22Rv1 (cell line): ENCODE measurements at regions not wholly inside any gene's neighbourhood (a gene's known extent, or its start where the extent isn't known, plus 50 kb on each side); places are given as distances from the start of the nearest gene placed in this dataset.
A peak's percentile ranks its signal among the peaks of the same experiment; 100 is the strongest.

Experiments
- H3K27ac ChIP-seq: fragments of 450-650 bp; 2 replicates; pipeline ENCODE4 v1.5.1; 2017
- ZFX ChIP-seq: fragments of 450-650 bp; IDR thresholded peaks from 2 replicates; pipeline ENCODE4 v1.6.1; 2017; ENCODE audit warnings: antibody characterized with exemption, borderline replicate concordance
- TF ChIP-seq, protein P1 (sequence below): fragments of 450-650 bp; IDR thresholded peaks from 2 replicates; pipeline ENCODE4 v1.5.1; 2017; ENCODE audit warnings: mild to moderate bottlenecking

DNA sequence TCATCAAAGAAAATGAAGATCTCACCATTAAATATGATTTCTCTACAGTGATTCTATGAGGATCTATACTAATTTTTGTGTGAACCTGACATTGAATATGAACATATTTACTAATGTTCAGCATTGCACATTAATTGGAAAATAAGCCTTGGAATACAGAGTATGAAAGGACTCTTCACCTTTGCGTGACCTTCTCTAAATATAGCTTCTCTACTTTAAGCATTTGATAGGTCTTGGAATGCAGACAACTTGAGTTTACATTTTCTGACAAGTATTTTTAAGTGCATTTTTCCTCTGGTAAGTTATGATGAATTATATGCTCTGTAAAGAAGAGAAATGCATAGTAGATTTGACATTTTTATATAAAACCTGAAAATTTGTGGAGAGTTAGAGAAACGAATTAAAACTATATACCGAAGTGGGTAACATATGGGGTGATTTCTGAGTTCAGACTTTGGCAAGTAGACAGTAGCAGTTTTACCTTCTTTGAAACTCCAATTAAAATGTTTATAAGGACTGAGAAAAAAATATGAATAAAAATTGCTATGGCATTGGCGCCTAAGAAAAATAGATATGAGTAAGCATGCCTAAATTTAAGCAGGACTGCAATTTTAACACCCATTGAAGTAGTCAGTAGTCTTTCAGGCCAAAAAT, 371.9 kb downstream of the GABRG1 start:
- no peak overlapping the region for H3K27ac ChIP-seq
- TF ChIP-seq ZFX, result no peak
- TF ChIP-seq, protein P1, sequence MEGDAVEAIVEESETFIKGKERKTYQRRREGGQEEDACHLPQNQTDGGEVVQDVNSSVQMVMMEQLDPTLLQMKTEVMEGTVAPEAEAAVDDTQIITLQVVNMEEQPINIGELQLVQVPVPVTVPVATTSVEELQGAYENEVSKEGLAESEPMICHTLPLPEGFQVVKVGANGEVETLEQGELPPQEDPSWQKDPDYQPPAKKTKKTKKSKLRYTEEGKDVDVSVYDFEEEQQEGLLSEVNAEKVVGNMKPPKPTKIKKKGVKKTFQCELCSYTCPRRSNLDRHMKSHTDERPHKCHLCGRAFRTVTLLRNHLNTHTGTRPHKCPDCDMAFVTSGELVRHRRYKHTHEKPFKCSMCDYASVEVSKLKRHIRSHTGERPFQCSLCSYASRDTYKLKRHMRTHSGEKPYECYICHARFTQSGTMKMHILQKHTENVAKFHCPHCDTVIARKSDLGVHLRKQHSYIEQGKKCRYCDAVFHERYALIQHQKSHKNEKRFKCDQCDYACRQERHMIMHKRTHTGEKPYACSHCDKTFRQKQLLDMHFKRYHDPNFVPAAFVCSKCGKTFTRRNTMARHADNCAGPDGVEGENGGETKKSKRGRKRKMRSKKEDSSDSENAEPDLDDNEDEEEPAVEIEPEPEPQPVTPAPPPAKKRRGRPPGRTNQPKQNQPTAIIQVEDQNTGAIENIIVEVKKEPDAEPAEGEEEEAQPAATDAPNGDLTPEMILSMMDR, result no peak

DNA sequence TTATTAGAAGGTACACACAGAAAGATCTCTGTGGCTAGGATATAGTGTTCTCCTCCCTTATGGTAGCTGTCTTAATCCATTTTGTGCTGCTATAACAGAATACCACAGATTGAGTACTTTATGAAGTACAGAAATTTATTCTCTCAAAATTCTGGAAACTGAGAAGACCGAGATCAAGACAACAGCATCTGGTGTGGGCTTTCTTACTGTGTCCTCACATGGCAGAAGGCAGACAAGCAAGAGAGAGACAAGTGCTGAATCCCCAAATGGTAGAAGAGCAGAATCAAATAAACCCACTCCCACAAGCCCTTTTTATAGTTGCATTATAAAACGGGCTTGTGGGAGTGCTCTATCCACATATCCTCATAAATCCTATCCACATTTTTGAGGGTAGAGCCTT, 373.1 kb downstream of the GABRG1 start:
- no peak for TF ChIP-seq ZFX
- TF ChIP-seq, protein P1, result no peak
- H3K27ac ChIP-seq, result no peak overlapping the region

DNA sequence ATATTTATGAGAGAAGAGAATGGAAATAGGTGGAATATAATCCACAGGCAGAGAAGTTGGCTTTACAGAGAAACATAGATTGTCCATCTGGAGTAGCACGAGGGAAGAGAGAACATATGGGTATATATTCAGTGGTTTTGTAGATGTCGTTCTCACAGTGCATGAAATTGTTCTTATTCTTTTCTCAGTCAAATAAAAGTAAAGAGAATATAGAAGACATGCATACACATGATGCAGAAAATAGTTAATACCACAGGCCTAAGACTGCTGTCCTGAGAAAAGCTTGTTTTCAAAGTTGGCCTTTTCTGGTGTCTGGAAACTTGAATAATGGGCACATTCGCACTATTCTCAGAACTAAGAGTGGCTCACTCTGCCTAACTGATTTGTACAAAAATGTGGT, 378.1 kb downstream of the GABRG1 start:
- no peak overlapping the region for H3K27ac ChIP-seq
- TF ChIP-seq, protein P1, result no peak
- TF ChIP-seq ZFX, result no peak

DNA sequence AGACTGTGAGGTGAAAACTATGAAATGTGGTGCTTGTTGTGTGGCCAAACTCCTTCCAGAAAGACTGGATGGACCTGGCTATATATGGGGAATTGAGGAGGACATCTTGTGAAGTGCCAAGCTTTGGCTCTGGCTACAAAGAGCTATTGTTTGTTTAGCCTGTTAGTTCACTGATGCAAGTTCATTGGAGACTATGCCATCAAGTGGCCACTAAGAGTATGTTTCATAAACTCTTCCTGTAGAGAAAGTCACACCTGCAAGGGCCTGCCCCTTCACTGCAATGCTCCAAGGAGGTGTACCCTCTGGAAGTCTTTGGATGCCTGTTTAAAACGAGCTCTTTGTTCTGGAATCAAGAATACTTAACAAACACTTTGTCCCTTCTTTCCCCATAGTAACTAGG, 382.0 kb downstream of the GABRG1 start:
- TF ChIP-seq ZFX, result no peak
- TF ChIP-seq, protein P1, result peak; percentile 45; the same call in 1 of the 2 replicates
- no peak overlapping the region for H3K27ac ChIP-seq

DNA sequence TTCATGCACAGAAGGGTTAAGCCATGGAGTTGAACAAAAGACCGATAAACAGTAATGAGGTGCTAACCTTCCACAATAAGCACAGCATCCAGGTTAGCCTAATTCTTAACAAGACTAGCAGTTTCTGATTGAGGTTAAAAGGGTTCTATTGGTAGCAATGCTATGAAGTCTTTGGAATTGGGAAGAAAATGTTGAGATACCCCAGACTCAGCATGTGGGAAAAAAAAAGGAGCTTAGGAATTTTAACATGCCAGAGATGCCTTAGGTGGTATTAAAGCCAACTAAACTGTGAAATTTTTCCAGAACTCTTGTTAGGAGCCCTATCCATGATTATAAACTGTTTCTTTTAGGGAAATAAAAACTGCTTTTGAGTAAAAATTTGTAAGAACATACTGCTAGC, 391.7 kb downstream of the GABRG1 start:
- no peak overlapping the region for H3K27ac ChIP-seq
- TF ChIP-seq, protein P1, result no peak
- no peak for TF ChIP-seq ZFX

DNA sequence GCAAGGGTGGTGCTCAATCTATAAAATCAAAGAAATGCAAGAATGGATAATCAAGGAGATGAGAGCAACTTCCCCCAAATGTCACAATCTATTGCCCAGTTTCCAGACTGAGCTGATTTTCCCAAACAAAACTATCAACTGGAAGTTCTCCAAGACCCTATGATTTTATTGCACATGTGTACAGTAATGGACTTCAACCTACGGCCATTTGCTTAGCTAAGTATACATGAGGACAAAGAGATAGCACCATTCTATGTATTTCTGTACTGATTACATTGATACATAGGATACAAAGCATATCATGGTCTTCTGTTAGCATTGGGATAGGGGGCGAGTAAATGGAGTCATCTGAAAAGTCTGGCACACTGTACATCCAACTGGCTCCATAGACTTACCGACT, 407.8 kb downstream of the GABRG1 start:
- TF ChIP-seq, protein P1, result no peak
- no peak for TF ChIP-seq ZFX
- H3K27ac ChIP-seq, result no peak overlapping the region

DNA sequence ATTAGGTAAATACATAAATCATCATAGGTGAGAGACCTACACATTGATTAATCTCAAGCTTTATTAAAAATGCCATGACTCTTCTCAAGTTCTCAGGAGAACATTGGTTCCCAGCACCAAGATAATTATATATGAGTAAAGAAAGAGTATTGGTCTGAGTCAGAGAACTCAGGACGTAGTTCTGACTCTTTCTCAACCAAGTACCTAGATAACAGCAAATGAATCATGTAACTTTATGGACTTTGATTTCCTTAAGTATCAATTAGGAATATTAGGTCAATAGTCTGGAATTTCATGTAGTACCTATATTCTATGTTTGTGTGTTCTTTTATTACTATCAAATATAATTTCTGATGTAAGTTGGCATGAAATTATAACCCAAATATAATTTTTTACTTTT, 409.9 kb downstream of the GABRG1 start:
- TF ChIP-seq, protein P1, result no peak
- no peak for TF ChIP-seq ZFX
- H3K27ac ChIP-seq, result no peak overlapping the region
